Activated CD8-positive, alpha-beta T cell treated with anti-CD3 and anti-CD28 coated beads, Interleukin-2, amount 10 ng/mL, durations not matched to agents 7 days and 5 days (primary cell): ENCODE measurements at regions not wholly inside any gene's neighbourhood (a gene's known extent, or its start where the extent isn't known, plus 50 kb on each side); places are given as distances from the start of the nearest gene placed in this dataset.

Source experiments
- ATAC-seq: fragments of 150-1000 bp; cut with Tn5 transposase; one replicate; pipeline ENCODE4 v1.10.0; 2021; ENCODE audit warnings: moderate library complexity
- CTCF ChIA-PET: fragments of 350-600 bp; sonication (Branson Sonifier 250); formaldehyde crosslinking; loops from one replicate; lab custom pipeline; 2021; ENCODE audit warnings: antibody characterized with exemption; lab: Charles Lee
- POLR2A ChIA-PET: fragments of 350-600 bp; sonication (Branson Sonifier 250); formaldehyde crosslinking; loops from one replicate; lab custom pipeline; 2021; ENCODE audit warnings: antibody characterized with exemption; lab: Charles Lee
- DNase-seq: peaks from one replicate; pipeline ENCODE4 v3.0.0-alpha.2; 2020
- H3K27ac Mint-ChIP-seq: one replicate; pipeline ENCODE4 v1.8.0; 2021; ENCODE audit warnings: mild to moderate bottlenecking, mixed read lengths
- H3K27me3 Mint-ChIP-seq: one replicate; pipeline ENCODE4 v1.8.0; 2021; ENCODE audit warnings: low read depth, mixed read lengths
- H3K36me3 Mint-ChIP-seq: one replicate; pipeline ENCODE4 v1.8.0; 2021; ENCODE audit warnings: low read depth, mixed read lengths
- H3K4me1 Mint-ChIP-seq: one replicate; pipeline ENCODE4 v1.8.0; 2021; ENCODE audit warnings: low read depth, mixed read lengths
- H3K4me3 Mint-ChIP-seq: one replicate; pipeline ENCODE4 v1.8.0; 2021; ENCODE audit warnings: mild to moderate bottlenecking, mixed read lengths
- H3K9me3 Mint-ChIP-seq: one replicate; pipeline ENCODE4 v1.8.0; 2022; ENCODE audit warnings: mixed read lengths; ENCODE audit not compliant: insufficient read depth

DNA sequence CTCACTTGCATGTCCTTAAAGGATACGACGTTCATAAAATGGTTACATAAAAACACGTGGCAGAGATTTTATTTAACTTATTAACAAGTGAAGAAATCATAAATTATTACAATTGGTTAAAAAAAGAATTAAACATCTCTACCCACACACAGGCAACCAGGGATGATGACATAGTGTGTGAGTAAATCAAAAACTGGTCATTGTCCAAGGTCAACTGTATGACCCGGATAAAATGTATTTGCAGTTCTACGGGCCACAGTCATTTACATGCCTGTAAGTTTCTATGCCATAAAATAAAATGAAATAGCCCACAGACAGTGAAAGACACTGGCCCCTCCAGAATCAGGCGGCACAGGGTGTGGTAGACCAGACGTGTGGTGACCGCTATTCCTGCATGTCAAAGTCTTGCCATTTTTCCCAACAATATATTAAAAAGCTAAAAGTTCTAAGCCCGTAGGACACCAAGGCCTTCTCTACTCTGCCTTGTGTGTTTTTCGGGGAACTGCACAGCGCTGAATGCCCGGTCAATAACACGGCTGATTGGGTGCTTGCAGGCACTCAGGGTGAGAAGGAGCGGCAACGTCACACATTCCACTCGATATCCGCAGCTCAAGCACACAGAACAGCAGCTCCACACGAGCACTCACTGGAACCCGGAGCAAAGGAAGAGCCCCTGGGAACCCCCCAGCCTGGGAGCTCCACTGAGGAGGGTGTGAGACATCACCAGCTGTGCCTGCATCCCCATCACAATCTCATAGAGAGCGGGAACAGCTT is 143.3 kb upstream of the PPP2R2D start:
- no peak overlapping the region for H3K27ac Mint-ChIP-seq
- H3K4me3 Mint-ChIP-seq: no peak overlapping the region
- no peaks in the 10 kb centered on the region for H3K9me3 Mint-ChIP-seq
- no peaks in the 10 kb centered on the region for H3K36me3 Mint-ChIP-seq
- DNase-seq: no peak
- peaks cover 4% of the 10 kb centered on the region for H3K27me3 Mint-ChIP-seq
- ChIA-PET POLR2A (no interaction called here), CTCF (no interaction called here)
- no peaks in the 10 kb centered on the region for H3K4me1 Mint-ChIP-seq
- ATAC-seq: no peak

- no peak overlapping the region for H3K27ac Mint-ChIP-seq
- DNase-seq (no peak), ATAC-seq (no peak)
- CTCF ChIA-PET: no interaction called here
- no peaks in the 10 kb centered on the region for H3K36me3 Mint-ChIP-seq
- H3K4me3 Mint-ChIP-seq: no peak overlapping the region
- peaks cover 4% of the 10 kb centered on the region for H3K27me3 Mint-ChIP-seq
- H3K9me3 Mint-ChIP-seq: no peaks in the 10 kb centered on the region
- no peaks in the 10 kb centered on the region for H3K4me1 Mint-ChIP-seq
- POLR2A ChIA-PET: no interaction called here
Measured at GRCh38 chr10:131758062-131758938, 142.5 kb upstream of the PPP2R2D start.

DNA sequence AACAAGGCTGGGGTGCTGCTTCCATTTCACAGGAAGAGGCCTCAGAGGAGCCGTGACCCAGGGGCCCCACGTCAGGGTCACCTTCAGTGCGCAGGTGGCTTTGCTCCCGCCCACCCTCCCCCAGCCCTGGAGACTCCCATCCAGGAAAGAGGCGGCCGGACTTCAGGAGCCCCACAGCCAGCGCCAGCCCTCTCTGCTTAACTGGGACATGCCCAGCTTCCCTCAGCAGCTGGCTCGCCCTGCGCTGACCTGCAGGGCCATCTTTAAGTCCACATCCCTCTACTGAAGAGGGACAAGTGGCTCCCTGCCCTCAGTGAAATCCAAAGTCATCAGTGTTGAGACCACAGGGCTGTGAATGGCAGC is 141.9 kb upstream of the PPP2R2D start:
- H3K4me3 Mint-ChIP-seq: no peak overlapping the region

DNA sequence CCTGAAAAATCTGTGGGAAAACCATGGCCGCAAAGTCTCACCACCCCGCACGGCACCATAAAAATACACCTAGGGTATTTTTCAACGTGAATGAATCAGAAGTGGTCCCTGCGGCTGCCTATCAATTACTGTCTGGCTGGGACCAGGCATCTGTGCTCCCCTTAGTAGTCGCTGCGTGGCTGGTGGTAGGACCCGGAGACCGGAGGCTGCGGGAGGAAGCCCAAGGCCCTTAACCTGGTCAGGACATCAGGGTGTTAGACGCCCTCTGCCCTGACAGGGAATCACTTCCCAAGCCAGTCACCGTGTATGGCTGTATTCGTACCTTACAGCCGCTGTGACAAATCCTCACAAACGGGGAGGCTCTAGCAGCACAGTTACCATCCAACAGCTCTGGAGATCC is 141.5 kb upstream of the PPP2R2D start:
- no peak for ATAC-seq
- no peak overlapping the region for H3K4me3 Mint-ChIP-seq
- no peaks in the 10 kb centered on the region for H3K4me1 Mint-ChIP-seq
- no peak overlapping the region for H3K27ac Mint-ChIP-seq
- CTCF ChIA-PET: no interaction called here
- H3K27me3 Mint-ChIP-seq: peaks cover 4% of the 10 kb centered on the region
- DNase-seq: no peak
- H3K9me3 Mint-ChIP-seq: no peaks in the 10 kb centered on the region
- no peaks in the 10 kb centered on the region for H3K36me3 Mint-ChIP-seq
- POLR2A ChIA-PET: no interaction called here

More for the DNA sequence above, 141.9 kb upstream of the PPP2R2D start:
- no peak for DNase-seq
- H3K36me3 Mint-ChIP-seq: no peaks in the 10 kb centered on the region
- no peak for ATAC-seq
- CTCF ChIA-PET: no interaction called here
- no peaks in the 10 kb centered on the region for H3K9me3 Mint-ChIP-seq
- peaks cover 4% of the 10 kb centered on the region for H3K27me3 Mint-ChIP-seq
- POLR2A ChIA-PET: no interaction called here
- no peak overlapping the region for H3K27ac Mint-ChIP-seq
- no peaks in the 10 kb centered on the region for H3K4me1 Mint-ChIP-seq

DNA sequence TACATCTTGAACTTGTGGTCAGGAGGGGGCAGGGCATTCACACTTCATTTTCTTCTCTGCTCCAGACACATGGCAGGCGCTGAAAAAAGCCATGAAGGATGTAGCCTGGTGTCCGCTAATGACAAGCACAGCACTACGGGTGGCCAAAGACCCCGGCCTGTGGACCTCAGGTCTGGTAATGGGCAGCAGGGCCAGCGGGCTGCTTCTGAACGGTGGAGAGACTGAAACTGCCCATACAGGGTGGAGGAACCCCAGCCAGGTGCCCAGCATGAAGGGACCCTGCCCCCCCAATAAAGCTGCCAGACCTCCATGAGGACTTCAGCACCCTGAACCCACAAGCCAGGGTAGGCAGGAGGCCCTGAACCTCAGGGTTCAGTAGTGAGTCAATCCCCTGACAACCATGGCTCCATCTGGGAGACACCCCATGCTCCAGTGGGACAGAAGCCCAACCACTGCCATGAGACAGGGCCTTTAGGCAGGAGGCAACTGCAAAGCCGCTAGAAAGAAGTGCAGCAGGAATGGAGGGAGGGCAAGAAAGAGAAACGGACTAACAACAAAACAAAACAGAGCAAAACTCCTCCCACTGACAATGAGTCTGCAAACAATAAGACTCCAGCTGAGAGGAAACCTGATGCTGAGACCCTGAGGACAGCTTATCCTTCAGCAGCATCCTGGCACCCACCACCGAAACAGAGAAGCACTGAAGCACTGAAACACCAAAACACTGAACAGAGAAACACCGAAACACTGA is 140.2 kb upstream of the PPP2R2D start:
- Mint-ChIP-seq H3K4me3 (no peak overlapping the region), H3K36me3 (no peaks in the 10 kb centered on the region), H3K4me1 (no peaks in the 10 kb centered on the region), H3K9me3 (no peaks in the 10 kb centered on the region), H3K27ac (no peak overlapping the region), H3K27me3 (peaks cover 4% of the 10 kb centered on the region)
- ChIA-PET CTCF (no interaction called here), POLR2A (interaction anchor here (0.6 kb wide), 1 partner anchor 1784 kb away, joined by 3 read pairs; no protein-coding TSS in a partner anchor)
- DNase-seq: no peak
- ATAC-seq: no peak

DNA sequence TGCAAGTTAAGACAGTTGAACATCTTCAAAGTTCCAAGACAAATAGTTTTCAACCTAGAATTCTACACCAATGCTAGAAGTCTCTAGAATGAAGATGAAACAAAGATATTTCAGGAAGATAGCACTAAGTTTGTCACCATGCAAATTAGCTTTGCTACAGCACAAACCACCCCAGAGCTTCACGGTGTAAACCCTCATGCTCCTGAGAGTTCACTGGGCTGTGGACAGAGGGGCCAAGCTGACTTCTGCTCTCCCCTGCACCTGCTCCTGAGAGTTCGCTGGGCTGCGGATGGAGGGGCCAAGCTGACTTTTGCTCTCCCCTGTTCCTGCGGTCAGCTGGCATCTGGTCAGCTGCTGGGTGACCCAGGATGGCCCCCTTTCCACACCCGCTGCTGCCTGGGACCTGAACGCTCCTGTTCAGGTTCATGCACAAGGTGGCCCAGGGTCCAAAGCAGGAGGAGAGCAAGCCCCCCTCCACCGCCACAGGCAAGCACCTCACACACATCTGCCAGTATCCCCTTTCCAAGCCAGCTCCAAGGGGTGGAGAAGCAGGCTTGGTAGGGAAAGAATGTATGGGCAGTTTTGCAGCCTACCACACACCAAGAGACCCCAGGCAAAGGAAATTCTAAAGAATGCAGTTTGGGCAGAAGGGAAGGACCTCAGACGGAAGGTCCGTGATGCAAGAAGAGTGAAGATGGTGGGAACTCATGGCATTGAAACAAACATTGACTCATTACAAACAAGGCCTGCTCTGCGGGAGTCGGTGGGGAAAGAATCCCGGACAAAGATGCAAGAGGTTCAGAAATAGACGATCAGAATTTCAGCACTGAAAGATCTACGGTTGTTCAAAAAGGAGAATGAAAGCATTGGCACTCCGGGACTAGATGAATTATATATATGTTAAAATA is 137.8 kb upstream of the PPP2R2D start:
- POLR2A ChIA-PET: no interaction called here
- H3K4me1 Mint-ChIP-seq: no peaks in the 10 kb centered on the region
- CTCF ChIA-PET: no interaction called here
- no peak overlapping the region for H3K4me3 Mint-ChIP-seq
- H3K27ac Mint-ChIP-seq: no peak overlapping the region
- H3K27me3 Mint-ChIP-seq: peaks cover 4% of the 10 kb centered on the region
- no peaks in the 10 kb centered on the region for H3K36me3 Mint-ChIP-seq
- H3K9me3 Mint-ChIP-seq: no peaks in the 10 kb centered on the region
- no peak for DNase-seq
- no peak for ATAC-seq

DNA sequence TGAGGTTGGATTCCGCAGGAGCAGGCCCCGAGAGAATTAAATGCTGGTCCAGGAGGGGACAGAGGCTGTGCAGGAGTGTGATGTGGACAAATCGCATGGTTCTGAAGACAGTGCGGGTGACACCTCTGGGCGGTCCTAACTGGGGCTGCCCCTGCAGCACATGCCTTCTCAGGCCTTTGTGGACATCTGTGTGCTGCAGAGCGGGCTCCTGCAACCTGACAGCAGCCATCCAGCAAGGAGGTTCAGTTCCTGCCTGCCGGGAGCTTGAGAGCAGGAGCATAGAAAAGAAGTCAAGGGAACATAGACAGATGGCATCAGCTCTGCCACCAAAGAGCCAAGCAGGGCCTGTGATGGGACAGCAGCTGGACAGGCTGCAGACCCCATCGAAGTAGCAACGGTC is 135.9 kb upstream of the PPP2R2D start:
- ChIA-PET CTCF (no interaction called here), POLR2A (no interaction called here)
- DNase-seq (no peak), ATAC-seq (no peak)
- Mint-ChIP-seq H3K27ac (no peak overlapping the region), H3K4me3 (no peak overlapping the region), H3K36me3 (no peaks in the 10 kb centered on the region), H3K27me3 (peaks cover 4% of the 10 kb centered on the region), H3K9me3 (no peaks in the 10 kb centered on the region), H3K4me1 (no peaks in the 10 kb centered on the region)

GRCh38 chr10:131766096-131766495 is 134.7 kb upstream of the PPP2R2D start:
- no peaks in the 10 kb centered on the region for H3K4me1 Mint-ChIP-seq
- H3K4me3 Mint-ChIP-seq: no peak overlapping the region
- H3K36me3 Mint-ChIP-seq: no peaks in the 10 kb centered on the region
- DNase-seq (no peak), ATAC-seq (no peak)
- peaks cover 2% of the 10 kb centered on the region for H3K27me3 Mint-ChIP-seq
- H3K27ac Mint-ChIP-seq: no peak overlapping the region
- no peaks in the 10 kb centered on the region for H3K9me3 Mint-ChIP-seq
- CTCF ChIA-PET: no interaction called here
- POLR2A ChIA-PET: no interaction called here

- no peak overlapping the region for H3K4me3 Mint-ChIP-seq
- H3K9me3 Mint-ChIP-seq: no peaks in the 10 kb centered on the region
- H3K27me3 Mint-ChIP-seq: no peaks in the 10 kb centered on the region
- H3K36me3 Mint-ChIP-seq: no peaks in the 10 kb centered on the region
- no peak overlapping the region for H3K27ac Mint-ChIP-seq
- DNase-seq (no peak), ATAC-seq (no peak)
- CTCF ChIA-PET: no interaction called here
- POLR2A ChIA-PET: no interaction called here
- no peaks in the 10 kb centered on the region for H3K4me1 Mint-ChIP-seq
Measured at GRCh38 chr10:131767716-131768115, 133.1 kb upstream of the PPP2R2D start.

GRCh38 chr10:131769571-131770410 is 131.0 kb upstream of the PPP2R2D start:
- Mint-ChIP-seq H3K36me3 (no peaks in the 10 kb centered on the region), H3K27me3 (no peaks in the 10 kb centered on the region), H3K27ac (no peak overlapping the region), H3K4me3 (no peak overlapping the region), H3K4me1 (no peaks in the 10 kb centered on the region), H3K9me3 (no peaks in the 10 kb centered on the region)
- POLR2A ChIA-PET: no interaction called here
- DNase-seq (no peak), ATAC-seq (no peak)
- CTCF ChIA-PET: no interaction called here
